Hepatic stellate cell (primary cell): ENCODE measurements at regions not wholly inside any gene's neighbourhood (a gene's known extent, or its start where the extent isn't known, plus 50 kb on each side); places are given as distances from the start of the nearest gene placed in this dataset.
A peak's percentile ranks its signal among the peaks of the same experiment; 100 is the strongest.
"Not testable (repeated sequence)": the region's sequence is repeated elsewhere in the genome, so short reads cannot be mapped to it uniquely, and the experiment has no call there.

ENCODE experiments used
- DNase-seq: peaks from one replicate; pipeline ENCODE4 v3.0.0; 2011; ENCODE audit warnings: low spot score

GRCh38 chr12:25384038-25384892 is 133.5 kb upstream of the KRAS start:
- no peak for DNase-seq

- DNase-seq: no peak
Measured at GRCh38 chr12:25382311-25383106, 131.8 kb upstream of the KRAS start.

GRCh38 chr12:25377469-25378177 is 126.9 kb upstream of the KRAS start:
- DNase-seq: peak; percentile 24

GRCh38 chr12:25376985-25377384 is 126.3 kb upstream of the KRAS start:
- DNase-seq: no peak

- DNase-seq: no peak
Measured at GRCh38 chr12:25376407-25376806, 125.7 kb upstream of the KRAS start.

GRCh38 chr12:25372969-25373817 is 122.5 kb upstream of the KRAS start:
- no peak for DNase-seq

GRCh38 chr12:25372002-25372401 is 121.3 kb upstream of the KRAS start:
- DNase-seq: no peak

- no peak for DNase-seq
Measured at GRCh38 chr12:25368557-25368956, 117.8 kb upstream of the KRAS start.

- DNase-seq: no peak
Measured at GRCh38 chr12:25366122-25366521, 115.4 kb upstream of the KRAS start.

GRCh38 chr12:25365340-25365730 is 114.6 kb upstream of the KRAS start:
- no peak for DNase-seq

GRCh38 chr12:25364529-25365339 is 114.0 kb upstream of the KRAS start:
- DNase-seq: no peak

GRCh38 chr12:25362646-25363045 is 111.9 kb upstream of the KRAS start:
- no peak for DNase-seq

- DNase-seq: no peak
Measured at GRCh38 chr12:25361511-25361910, 110.8 kb upstream of the KRAS start.

- DNase-seq: no peak
Measured at GRCh38 chr12:25357595-25357994, 106.9 kb upstream of the KRAS start.

- DNase-seq: not testable (repeated sequence)
Measured at GRCh38 chr12:25352942-25353341, 102.2 kb upstream of the KRAS start.

- DNase-seq: peak; percentile 27
Measured at GRCh38 chr12:25352083-25352918, 101.6 kb upstream of the KRAS start.

- DNase-seq: no peak
Measured at GRCh38 chr12:25348593-25348895, 97.8 kb upstream of the KRAS start.

- DNase-seq: no peak
Measured at GRCh38 chr12:25347716-25348592, 97.2 kb upstream of the KRAS start.

GRCh38 chr12:25341877-25342276 is 91.1 kb upstream of the KRAS start:
- DNase-seq: not testable (repeated sequence)
